ENCODE measurements at regions not wholly inside any gene's neighbourhood (a gene's known extent, or its start where the extent isn't known, plus 50 kb on each side); places are given as distances from the start of the nearest gene placed in this dataset.

DNA sequence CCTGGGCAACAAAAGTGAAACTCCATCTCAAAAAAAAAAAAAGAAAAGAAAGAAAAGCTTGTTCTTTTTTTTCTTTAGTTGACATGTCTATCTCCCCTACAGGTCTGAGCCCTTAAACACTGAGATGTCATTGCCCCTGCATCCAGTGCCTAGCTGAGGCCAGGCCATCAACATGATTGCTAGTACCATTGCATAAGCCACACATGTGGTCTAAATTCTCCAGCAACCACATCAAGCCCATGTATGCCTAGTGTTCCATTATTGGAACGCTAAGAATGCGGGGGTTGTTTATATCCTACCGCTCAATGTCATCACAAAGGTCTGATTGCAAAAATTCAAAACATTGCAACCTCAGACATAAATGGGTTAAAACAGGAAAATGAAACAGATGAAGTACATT is 62.7 kb downstream of the NPTX2 start:
- ATAC-seq (ENCODE audit: poor library complexity): no peak
- intact Hi-C loops (cut with DNase I): no loop called here
- no peak for DNase-seq

DNA sequence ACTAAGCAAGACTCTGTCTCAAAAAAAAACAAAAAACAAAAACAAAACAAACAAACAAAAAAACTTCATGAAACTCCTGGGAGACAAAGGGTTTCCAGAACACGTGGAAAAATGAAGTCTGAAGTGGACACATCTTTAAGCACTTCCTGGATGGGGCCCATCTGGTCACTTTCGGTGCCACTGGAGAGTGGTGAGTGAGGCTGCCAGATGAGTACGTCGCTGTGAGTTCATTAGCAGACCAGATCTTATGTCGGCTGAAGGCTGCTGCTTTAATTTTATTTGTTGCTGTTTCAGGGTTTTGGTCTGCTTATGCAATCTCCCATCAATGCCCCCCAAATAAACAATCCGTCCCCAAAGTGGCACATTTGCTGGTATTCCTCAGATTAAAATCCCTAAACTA is 64.4 kb downstream of the NPTX2 start:
- DNase-seq: no peak
- ATAC-seq (ENCODE audit: poor library complexity): no peak
- intact Hi-C loops (cut with DNase I): no loop called here

DNA sequence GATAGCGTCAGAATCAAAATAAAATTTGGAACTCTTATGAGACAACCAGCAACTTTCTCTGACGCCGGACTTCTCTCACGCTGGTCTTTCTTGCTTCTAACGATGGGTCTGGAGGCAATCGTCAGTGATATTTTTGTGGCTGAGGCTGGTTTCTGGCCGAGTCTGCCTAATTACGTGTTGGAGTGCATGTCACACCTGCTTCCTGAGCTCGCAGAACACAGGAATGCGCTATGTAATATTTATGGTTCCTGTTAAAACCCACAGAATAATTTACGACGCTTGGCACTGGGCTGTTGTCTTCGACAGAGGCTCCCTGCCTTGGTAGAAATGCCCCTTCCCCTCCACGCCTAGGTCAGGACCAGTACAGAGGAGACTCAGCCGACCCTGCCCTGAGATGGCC is 64.9 kb downstream of the NPTX2 start:
- ATAC-seq (ENCODE audit: poor library complexity): no peak
- intact Hi-C loops (cut with DNase I): no loop called here
- DNase-seq: no peak

DNA sequence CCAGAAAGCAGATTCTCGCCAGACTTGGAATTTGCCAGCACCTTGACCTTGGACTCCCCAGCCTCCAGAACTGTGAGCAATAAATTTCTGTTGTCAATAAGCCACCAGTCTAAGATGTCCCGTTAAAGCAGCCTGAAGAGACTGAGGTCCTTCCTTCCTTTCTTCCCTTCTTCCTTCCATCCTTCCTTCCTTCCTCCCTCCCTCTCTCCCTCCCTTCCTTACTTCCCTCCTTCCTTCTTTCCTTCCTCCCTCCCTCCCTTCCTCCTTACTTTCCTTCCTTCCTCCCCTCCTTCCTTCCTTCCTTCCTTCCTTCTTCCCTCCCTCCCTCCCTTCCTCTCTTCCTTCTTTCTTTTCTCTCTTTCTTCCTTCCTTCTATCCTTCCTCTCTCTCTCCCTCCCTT is 66.4 kb downstream of the NPTX2 start:
- no peak for DNase-seq
- ATAC-seq (ENCODE audit: poor library complexity): no peak
- intact Hi-C loops (cut with DNase I): no loop called here

DNA sequence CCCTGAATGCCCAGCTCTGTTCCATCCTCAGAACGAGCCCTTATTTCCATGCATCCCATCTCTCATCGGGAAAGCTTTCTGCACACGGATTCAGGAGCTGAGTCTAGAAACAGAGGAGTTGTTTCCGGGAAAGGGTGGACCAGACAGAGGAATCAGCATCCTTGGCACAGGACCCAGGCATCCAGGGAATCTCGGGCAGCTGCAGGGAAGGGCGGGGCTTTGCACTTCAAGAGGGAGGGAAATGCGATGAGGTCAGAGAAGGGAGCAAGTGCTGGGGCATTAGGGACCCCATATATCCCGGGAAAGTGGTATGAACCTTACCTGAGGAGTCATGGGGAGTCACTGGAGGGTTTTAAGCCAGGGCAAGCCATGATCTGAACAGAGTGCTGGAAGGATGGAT is 68.5 kb downstream of the NPTX2 start:
- ATAC-seq (ENCODE audit: poor library complexity) (no peak), DNase-seq (no peak)
- intact Hi-C loops (cut with DNase I): no loop called here

DNA sequence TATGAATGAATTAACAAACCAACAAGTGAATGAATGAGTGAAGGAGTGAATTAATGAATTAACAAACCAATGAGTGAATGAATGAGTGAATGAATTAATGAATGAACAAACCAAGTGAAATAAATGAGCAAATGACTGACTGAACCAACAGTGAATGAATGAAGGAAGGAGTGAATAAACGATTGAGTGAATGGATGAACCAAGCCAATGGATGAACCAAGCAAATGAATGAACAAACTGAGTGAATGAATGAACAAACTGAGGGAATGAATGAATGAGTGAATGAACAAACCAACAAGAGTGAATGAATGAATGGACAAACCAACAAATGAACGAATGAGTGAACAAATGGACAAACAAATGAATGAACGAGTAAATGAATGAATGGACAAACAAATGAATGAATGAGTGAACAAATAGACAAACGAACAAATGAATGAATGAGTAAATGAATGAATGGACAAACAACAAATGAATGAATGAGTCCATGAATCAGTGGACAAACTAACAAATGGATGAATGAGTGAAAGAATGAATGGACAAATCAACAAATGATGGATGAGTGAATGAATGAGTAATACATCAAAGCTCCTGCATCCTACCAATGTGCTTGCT is 69.5 kb downstream of the NPTX2 start:
- ATAC-seq (ENCODE audit: poor library complexity) (no peak), DNase-seq (no peak)
- intact Hi-C loops (cut with DNase I): no loop called here

DNA sequence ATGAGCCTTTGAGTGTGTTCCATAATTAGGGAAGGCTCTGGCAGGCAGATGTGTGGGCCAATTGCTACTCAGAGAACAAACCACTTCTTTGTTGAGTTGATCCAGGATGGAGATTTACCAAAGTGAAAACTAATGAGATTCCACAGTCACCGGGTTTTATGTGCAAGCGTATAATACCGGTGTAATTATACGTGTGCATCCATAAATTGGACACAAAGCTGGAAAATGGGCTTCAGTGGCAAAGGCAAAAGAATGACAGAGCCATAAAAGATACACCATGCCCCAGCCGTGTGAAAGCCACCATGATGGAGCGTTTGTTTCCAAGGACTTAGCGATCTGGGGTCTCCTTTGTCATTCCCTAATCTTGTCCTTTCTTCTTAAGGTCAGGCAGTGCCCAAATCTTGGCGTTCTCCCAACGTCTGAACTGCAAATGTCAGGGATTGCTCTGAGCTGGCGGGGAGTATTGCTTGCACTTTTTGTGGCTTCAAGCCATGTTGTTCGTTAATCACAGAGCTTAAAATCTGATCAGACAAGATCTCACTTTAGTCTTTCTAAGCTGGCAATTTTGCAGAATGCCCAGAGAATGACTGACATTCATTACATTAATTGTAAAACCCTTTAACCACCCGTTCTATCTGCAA is 70.1 kb downstream of the NPTX2 start:
- ATAC-seq (ENCODE audit: poor library complexity) (no peak), DNase-seq (no peak)
- intact Hi-C loops (cut with DNase I): no loop called here

DNA sequence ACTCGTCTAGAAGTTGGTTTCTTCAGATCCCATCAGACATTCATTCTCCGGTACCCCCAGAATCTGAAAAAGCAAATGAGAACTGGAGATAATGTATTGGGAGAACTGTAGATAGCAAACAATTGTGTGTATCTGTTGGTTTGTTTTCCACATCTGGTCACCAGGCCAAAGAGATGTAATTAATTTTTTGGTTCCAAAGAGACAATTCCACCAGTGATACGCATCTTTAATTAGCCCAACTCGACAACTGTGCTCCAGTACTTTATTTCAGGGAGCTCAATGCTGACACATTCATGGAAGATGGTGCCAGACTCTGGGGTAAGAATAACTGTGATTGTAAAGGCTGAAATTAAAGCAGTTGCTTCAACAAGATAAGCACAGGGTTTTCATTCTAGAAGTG is 74.5 kb downstream of the NPTX2 start:
- no peak for ATAC-seq (ENCODE audit: poor library complexity)
- intact Hi-C loops (cut with DNase I): no loop called here
- no peak for DNase-seq

DNA sequence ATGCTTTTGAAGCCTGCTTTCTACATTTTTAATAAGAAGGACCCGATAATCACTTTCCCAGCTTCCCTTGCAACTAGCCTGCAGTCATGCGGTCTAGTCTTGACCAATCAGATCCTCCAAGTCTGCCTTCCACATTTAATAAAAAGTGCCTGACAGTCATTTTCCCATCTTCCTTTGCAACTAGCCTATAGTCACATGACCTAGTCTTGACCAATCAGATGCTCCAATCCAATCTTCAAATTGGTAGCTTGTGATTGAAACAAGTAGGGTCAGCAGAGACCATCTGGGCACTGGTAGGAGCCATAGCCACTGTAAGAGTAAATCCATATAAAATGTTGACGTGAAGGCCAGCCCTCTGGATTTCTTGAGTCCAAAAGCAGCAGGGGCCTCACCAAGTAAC is 80.0 kb downstream of the NPTX2 start:
- intact Hi-C loops (cut with DNase I): no loop called here
- no peak for ATAC-seq (ENCODE audit: poor library complexity)
- DNase-seq: no peak

DNA sequence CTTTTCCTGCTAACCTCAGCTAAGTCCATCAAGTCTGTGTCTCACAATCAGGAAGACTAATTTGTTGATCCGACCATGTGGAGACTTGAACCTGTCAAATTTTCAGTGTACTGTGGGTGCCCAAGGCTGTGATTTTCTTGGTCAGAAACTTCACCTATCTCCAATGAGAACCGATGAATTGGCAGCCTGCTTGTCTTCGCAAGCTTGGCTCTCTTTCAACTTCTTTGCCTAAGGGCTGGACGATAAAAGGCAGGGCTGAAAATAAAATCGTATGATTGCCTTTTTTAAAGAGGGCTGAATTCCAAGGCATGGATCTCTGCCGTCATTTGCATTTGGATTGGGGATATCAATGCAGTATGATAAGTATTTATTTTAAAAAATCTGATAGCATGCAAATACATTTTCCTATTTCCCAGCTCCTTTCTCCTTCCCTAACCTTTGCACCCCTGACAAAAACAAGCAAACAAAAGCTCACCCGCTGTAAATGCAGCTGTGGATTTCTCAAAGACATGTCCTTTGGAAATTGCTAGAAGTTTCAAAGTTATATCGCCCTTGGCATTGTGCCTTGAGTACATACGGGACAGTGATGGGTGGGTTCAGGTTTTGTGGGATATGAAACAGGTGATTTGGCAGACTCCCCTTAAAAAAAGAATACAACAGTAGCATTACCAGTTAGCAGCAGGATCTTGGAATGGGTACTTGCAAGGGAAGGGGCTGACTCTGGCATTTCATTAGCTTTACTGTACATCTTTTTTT is 80.6 kb downstream of the NPTX2 start:
- no peak for ATAC-seq (ENCODE audit: poor library complexity)

DNA sequence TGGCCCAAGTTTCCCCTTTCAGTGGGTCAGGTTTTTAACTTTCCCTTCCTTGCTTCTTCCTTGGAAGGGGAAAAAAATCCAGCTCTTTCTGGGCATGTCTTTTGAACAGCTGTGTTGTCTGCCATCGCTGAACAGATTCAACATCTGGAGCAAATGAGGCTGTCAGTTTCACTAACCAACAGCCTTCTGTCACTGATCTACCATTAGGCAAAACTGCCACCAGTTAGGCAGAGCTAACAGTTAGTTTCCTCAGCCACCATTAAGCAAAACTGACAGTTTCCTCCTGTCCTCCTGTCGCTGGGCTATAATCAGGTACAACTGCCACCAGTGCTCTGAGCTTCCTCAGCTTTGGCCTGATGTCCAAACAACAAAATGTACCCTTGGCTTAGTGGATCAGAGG is 81.9 kb downstream of the NPTX2 start:
- intact Hi-C loops (cut with DNase I): no loop called here
- ATAC-seq (ENCODE audit: poor library complexity) (no peak), DNase-seq (no peak)

More for the DNA sequence above, 80.6 kb downstream of the NPTX2 start:
- no peak for DNase-seq
- intact Hi-C loops (cut with DNase I): no loop called here

DNA sequence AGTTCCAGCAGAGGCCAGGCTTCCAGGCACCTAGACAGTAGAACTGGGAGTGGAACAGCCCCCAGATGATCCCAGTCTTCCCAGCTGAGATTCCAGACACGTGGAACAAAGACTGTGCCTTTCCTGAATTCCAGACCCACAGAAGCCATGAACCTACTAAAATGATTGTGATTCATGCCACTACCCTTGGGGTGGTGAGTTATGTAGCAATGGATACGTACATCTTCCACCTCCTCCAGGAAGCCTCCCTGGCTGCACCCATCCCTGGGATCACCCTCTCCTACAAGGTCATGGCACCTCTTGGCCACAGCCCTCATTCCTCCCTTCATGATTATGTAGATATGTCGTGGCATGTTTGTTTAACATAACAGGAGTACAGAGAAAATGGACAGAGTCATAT is 83.4 kb downstream of the NPTX2 start:
- ATAC-seq (ENCODE audit: poor library complexity) (no peak), DNase-seq (no peak)
- intact Hi-C loops (cut with DNase I): no loop called here

DNA sequence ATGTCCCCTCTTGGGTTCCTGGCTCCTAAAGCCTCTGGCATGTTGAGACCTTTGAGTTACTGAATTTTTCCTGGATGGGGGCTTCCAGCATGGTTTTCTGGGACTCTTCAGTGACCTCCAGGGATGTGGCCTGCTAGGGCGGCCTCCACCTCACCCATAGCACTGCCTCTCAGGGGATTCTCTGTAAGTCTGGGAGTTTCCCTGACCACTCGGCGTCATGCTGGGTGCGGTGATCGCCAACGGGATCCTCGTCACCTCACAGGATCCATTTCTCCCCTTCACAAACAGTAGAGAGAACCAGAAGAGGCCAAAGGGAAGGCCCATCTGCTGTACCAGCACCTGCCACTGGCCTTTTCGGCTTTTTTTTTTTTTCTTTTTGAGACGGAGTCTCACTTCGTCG is 84.3 kb downstream of the NPTX2 start:
- intact Hi-C loops (cut with DNase I): no loop called here
- ATAC-seq (ENCODE audit: poor library complexity) (no peak), DNase-seq (no peak)

DNA sequence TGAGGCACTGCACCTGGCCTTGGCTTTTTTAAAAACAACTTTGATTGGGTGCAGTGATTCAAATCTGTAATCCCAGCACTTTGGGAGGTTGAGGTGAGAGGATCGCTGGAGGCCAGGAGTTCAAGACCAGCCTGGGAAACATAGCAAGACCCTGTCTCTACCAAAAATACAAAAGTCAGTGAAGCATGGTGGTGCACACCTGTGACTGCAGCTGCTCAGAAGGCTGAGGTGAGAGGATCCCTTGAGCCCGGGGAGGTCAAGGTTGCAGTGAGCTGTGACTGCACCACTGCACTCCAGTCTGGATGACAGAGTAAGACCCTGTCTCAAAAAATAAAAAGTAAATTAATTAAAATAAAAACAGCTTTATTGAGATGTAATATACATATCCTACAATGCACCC is 84.9 kb downstream of the NPTX2 start:
- DNase-seq: no peak
- intact Hi-C loops (cut with DNase I): no loop called here
- ATAC-seq (ENCODE audit: poor library complexity): no peak

DNA sequence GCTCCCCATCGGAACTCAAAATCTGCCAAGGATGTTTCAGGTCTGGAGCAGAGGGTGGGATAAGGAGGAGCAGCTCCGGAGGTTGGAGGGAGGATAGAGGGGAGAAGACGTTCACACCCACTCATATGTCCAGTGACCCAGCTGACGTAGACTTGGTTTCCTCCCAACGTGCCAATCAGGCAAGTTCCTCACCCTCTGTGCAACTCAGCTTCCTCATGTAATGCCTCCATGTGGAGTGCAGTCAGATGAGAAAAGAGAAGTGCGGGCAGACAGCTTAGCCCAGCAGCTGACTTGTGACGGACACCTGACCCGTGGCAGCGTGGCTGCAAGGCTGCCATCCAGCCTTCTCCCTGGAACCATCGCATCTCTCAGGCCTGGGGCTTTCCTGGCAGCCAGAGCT is 86.8 kb downstream of the NPTX2 start:
- DNase-seq (no peak), ATAC-seq (ENCODE audit: poor library complexity) (no peak)
- intact Hi-C loops (cut with DNase I): no loop called here

DNA sequence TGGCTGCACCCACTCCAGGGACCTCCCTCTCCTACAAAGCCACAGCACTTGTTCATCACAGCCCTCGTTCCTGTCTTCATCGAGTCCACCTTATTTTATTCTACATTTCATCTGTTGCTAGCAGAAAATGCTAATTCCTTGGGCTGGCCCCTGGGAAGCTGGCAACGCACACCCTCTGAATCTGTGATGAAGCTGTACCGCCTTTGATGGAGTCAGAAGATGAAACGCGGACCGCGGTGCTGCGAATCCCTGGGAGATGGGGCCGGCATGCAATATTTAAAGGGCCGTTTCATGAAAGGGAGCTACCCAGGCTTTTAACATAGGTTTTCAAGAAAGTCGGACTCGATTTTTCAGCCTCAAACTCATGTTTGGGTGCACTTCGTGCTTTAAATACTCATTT is 88.5 kb downstream of the NPTX2 start:
- no peak for ATAC-seq (ENCODE audit: poor library complexity)
- no peak for DNase-seq
- intact Hi-C loops (cut with DNase I): no loop called here

DNA sequence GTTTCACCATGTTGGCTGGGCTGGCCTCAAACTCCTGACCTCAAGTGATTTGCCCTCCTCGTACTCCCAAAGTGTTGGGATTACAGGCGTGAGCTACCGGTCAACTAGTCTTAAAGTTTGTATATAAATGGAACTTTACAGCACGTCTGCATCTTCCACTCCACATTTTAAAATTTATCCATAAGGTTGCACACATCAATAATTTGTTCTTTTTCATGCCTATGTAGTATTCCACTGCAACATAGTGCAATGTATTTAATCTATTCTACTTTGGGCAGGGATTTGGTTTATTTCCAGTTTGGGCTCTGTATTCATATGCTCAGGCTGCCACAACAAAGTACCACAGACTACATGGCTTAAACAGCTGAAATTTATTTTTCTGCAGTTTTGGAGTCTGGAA is 90.0 kb downstream of the NPTX2 start:
- DNase-seq: no peak
- intact Hi-C loops (cut with DNase I): no loop called here
- ATAC-seq (ENCODE audit: poor library complexity): no peak

DNA sequence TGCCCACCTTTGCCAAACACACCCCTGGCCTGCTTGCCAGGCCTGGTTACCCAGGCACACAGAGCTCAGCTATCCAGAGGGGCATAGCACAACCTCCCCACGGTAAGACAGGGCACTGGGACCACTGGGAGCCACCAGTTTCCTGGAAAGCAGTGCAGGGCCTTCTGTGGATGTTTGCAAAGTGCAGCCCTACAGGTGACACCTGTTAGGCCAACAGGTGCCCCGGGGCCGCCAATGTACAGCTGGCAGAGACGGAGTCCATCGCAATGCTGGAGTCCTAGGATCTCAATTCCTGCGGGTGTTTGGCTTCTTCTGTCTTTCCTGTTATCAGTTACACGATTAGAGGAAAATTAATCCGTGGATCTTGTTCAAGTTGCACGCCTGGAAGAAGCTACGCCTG is 94.9 kb downstream of the NPTX2 start:
- DNase-seq: no peak
- no peak for ATAC-seq (ENCODE audit: poor library complexity)
- intact Hi-C loops (cut with DNase I): no loop called here

DNA sequence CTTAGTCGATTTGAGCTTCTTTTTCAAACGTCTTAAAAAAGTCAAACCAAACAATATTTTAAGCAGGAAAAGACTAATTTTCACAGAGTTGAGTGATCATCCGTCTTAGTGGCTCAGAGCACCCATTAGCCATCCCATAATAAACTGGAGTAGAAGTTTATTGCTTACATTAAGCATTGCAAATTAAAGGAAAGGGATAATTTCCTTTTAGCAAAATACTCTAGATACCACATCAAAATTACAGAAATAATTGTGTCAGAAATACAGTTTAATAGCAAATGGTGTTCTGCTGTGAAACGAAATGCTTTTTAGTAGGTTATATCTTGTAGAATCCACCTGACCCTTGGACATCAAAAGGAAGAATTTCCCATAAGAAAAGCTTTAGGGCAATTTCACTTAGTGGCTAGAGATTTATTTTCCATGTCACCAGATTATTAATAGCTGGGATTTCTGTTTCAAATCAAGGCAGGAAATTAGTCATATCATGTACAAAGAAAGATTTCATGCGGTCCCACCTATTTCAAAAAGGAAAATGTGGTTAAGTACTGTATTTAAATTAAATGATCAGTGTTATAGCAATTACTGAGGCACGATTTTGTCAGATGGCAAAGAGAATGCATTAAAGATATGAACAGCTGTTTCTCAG is 96.2 kb downstream of the NPTX2 start:
- ATAC-seq (ENCODE audit: poor library complexity) (no peak), DNase-seq (no peak)
- intact Hi-C loops (cut with DNase I): no loop called here

DNA sequence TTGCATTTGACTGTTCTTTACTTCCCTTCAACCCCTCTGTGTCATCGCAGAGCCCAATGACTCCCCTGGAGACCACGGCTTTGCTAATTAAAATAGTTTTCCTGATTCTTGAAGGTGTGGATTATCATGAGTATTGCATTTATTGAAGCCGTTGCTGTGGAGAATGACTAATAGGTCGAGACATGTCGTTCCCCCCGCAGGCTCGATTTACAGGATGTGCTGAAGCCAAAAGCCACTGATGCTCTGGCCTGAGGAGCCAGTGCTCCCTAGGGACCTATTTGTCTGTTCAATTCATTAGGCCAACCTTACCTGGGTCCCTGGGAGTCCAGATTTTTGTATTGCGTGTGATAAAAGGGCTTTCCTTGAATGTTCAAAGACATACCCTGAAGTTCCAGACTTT is 102.3 kb downstream of the NPTX2 start:
- intact Hi-C loops (cut with DNase I): no loop called here

More for the DNA sequence above, 102.3 kb downstream of the NPTX2 start:
- DNase-seq: no peak
- ATAC-seq (ENCODE audit: poor library complexity): no peak
